ENCODE measurements at regions not wholly inside any gene's neighbourhood (a gene's known extent, or its start where the extent isn't known, plus 50 kb on each side); places are given as distances from the start of the nearest gene placed in this dataset.
A peak's percentile ranks its signal among the peaks of the same experiment; 100 is the strongest.

DNA sequence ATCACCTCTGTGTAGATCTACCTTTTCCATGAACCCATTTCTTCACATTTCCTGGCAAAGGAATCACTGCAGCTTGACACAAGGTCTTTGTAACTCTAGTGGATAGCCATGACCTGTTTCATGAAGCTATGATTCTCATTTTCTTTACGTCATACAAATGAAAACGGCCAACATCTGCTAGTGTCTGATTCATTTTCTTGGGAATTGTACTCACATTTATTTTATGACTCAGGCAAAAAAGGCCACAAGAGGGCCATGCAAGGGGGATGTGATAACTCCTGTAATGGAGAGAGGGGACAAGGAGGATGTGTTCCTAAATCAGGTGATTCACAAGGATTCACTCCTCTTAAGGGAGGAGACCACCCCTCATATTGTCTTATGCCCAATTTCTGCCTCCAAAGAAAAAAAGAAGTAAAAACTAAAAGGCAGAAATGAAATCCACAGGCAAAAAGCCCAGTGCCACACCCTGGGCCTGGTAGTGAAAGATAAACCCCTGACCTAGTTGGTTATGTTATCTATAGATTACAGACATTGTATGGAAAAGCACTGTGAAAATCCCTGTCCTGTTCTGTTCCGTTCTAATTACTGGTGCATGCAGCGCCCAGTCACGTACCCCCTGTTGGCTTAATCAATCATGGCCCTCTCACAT lies 249.9 kb downstream of the IPMK start:
- TF ChIP-seq, protein P1, sequence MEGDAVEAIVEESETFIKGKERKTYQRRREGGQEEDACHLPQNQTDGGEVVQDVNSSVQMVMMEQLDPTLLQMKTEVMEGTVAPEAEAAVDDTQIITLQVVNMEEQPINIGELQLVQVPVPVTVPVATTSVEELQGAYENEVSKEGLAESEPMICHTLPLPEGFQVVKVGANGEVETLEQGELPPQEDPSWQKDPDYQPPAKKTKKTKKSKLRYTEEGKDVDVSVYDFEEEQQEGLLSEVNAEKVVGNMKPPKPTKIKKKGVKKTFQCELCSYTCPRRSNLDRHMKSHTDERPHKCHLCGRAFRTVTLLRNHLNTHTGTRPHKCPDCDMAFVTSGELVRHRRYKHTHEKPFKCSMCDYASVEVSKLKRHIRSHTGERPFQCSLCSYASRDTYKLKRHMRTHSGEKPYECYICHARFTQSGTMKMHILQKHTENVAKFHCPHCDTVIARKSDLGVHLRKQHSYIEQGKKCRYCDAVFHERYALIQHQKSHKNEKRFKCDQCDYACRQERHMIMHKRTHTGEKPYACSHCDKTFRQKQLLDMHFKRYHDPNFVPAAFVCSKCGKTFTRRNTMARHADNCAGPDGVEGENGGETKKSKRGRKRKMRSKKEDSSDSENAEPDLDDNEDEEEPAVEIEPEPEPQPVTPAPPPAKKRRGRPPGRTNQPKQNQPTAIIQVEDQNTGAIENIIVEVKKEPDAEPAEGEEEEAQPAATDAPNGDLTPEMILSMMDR (conservative IDR thresholded peaks at IDR 0.05; ENCODE audit: low read length) = peak; percentile 44
- DNase-seq (ENCODE audit: low read depth) = peak; percentile 84
- H3K4me3 ChIP-seq (ENCODE audit: low read length) = no peak overlapping the region

DNA sequence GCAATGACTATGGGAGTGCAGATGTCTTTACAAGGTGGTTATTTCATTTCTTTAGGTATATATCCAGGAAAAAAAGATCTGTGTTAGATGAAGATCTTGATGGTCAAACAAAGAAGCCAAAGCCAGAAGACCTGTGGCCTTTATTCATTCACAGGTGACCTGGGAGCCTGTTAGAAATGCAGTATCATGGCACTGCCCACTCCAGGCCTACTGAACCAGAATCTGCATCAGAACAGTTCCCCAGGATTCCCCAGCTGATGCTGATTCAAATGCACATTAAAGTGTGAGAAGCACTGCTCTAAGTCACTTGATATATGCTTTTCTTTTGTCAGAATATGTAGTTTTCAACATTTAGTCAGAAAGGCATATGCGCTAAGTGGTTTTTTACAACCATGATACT lies 251.1 kb downstream of the IPMK start:
- TF ChIP-seq, protein P1 (conservative IDR thresholded peaks at IDR 0.05; ENCODE audit: low read length) = no peak
- no peak for DNase-seq (ENCODE audit: low read depth)
- no peak overlapping the region for H3K4me3 ChIP-seq (ENCODE audit: low read length)

DNA sequence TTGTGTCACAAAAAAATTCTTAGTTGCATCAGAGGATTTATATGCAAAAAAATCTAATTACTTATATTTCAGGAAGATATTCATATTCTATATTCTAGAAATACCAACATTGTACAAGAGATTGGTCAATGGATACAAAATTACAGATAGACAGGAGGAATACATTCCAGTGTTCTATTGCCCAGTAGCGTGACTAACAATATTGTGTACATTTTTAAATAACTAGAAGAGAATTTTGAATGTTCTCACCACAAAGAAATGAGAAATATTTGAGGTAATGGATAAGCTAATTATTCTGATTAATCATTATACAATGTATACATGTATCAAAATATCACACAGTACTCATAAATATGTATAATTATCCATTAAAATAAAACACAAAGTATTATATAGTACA lies 253.3 kb downstream of the IPMK start:
- TF ChIP-seq, protein P1 (conservative IDR thresholded peaks at IDR 0.05; ENCODE audit: low read length) = no peak
- DNase-seq (ENCODE audit: low read depth) = no peak
- no peak overlapping the region for H3K4me3 ChIP-seq (ENCODE audit: low read length)

DNA sequence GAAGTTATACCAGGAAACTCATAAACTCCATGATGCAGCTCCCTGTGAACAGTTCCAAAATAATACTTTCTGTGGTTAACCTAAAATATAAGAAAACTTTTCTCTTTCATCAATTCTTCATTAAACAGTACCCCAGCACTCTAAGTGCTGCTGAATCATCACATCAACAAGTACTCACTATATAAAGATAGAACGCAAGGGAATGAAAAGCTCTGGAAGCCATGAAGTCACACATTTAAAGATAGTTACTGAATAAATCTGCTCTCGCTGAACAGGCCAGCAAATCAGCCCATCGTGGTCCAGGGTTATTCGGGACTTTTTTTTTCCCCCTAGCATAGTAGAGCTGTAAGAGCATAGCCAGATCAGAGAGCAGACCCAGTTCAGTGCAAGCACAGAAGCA lies 254.3 kb downstream of the IPMK start:
- TF ChIP-seq, protein P1 (conservative IDR thresholded peaks at IDR 0.05; ENCODE audit: low read length) = no peak

DNA sequence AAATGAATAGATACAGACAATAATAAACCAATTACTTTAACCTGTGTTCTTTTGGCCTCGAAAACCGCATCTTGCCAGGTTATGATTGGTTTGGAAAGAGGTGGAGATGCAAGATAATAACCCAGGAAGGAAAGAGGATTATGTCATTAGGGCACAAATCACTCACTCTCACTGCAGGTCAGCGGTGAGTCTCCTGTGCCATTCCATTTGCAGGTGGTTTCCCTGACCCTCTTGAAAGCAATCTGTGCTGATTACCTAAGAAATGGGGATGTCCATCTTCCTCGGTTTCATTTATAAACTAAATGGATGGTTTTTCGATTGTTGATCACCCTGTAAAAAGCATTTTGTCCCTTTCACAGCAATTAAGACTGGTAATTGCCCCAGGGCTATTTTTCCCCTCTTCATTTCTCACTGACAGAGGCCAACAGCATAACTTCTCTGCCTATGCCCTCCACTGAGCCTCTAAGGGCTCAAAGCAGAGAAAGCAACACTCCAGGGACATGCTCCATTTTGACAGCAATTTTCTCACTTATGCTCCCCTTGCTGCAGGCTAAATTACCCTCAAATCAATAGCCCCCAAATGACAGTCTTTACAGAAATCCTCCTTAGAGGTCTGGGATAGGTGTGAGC lies 257.5 kb downstream of the IPMK start:
- no peak overlapping the region for H3K4me3 ChIP-seq (ENCODE audit: low read length)
- TF ChIP-seq, protein P1 (conservative IDR thresholded peaks at IDR 0.05; ENCODE audit: low read length) = no peak
- no peak for DNase-seq (ENCODE audit: low read depth)

More for the DNA sequence above, 254.3 kb downstream of the IPMK start:
- no peak for DNase-seq (ENCODE audit: low read depth)
- H3K4me3 ChIP-seq (ENCODE audit: low read length) = no peak overlapping the region

DNA sequence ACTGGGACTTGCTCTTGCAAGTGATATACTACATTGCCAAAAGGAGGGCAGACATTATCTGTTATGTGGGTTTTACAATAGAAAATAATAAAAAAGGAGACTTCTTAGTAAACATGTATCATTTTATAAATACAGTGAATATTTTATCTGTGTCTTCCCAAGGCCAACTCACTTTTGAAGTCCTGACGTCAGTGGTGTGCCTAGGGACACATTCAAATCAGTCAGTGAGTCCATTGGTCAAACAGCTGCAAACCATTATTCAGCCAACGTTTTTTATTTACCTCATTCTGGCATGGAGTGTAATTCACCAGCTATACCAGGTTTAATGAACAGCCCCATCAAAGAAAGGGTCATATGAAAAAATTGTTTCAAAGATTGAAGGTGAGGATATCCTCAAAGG lies 263.7 kb downstream of the IPMK start:
- DNase-seq (ENCODE audit: low read depth) = no peak
- TF ChIP-seq, protein P1 (conservative IDR thresholded peaks at IDR 0.05; ENCODE audit: low read length) = no peak
- H3K4me3 ChIP-seq (ENCODE audit: low read length) = no peak overlapping the region

DNA sequence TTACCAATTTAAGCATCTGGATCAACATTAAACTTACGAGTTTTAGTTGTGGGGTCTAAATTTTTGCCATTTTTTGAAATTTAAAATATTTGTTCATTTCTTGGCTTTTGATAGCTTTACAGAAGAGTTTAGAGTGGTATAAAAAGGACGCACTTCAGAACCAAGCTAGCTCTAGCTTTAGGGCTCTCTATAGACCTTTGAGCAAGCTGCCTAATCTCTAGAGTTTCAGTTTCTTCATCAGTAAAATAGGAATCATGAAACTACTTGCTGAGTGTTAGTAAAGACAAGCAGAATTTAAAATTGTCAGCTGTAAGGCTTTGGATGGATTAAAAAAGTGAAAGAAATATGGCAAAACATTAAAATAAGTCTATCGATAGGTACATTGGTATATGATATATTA lies 266.5 kb downstream of the IPMK start:
- no peak overlapping the region for H3K4me3 ChIP-seq (ENCODE audit: low read length)
- TF ChIP-seq, protein P1 (conservative IDR thresholded peaks at IDR 0.05; ENCODE audit: low read length) = no peak
- no peak for DNase-seq (ENCODE audit: low read depth)

Measured in AG10803 (cell line).